PC-9 (cell line): ENCODE measurements at regions not wholly inside any gene's neighbourhood (a gene's known extent, or its start where the extent isn't known, plus 50 kb on each side); places are given as distances from the start of the nearest gene placed in this dataset.

Source experiments
- EZH2 ChIP-seq: fragments of 200-600 bp; sonication (generic); IDR thresholded peaks from 2 replicates; pipeline ENCODE4 v1.8.0; 2017; ENCODE audit warnings: antibody characterized with exemption, low read depth
- TF ChIP-seq, protein P1 (sequence below): fragments of 200-600 bp; sonication (generic); conservative IDR thresholded peaks from 2 replicates; pipeline ENCODE4 v1.6.1; 2017; ENCODE audit warnings: mixed run types, antibody characterized with exemption, mild to moderate bottlenecking, moderate library complexity

DNA sequence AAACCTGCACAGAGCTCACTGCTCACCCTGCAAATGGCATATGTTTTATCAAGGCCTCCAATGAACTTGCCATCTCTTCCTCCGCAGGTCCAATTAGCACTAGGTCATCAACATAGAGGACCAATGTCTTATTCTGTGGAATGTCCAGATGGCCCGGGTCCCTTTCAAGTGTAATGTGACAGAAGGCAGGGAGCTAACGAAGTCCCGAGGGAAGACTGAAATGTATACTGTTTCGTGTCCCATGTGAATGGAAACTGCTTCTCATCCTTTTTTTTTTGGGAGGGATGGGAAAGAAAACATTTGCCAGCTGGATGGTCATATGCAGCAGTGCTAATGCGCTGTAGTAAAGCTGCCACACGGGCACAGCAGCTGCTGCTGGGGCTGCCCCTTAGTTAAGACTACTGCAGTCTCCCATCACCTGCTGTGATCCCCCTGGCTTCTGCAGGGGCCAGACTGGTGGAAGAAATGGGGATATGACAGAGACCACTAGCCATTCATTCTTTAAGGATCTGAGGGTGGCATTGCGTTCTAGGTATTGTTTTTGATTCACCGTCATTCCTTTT lies 61.7 kb upstream of the CCNY start:
- TF ChIP-seq, protein P1, sequence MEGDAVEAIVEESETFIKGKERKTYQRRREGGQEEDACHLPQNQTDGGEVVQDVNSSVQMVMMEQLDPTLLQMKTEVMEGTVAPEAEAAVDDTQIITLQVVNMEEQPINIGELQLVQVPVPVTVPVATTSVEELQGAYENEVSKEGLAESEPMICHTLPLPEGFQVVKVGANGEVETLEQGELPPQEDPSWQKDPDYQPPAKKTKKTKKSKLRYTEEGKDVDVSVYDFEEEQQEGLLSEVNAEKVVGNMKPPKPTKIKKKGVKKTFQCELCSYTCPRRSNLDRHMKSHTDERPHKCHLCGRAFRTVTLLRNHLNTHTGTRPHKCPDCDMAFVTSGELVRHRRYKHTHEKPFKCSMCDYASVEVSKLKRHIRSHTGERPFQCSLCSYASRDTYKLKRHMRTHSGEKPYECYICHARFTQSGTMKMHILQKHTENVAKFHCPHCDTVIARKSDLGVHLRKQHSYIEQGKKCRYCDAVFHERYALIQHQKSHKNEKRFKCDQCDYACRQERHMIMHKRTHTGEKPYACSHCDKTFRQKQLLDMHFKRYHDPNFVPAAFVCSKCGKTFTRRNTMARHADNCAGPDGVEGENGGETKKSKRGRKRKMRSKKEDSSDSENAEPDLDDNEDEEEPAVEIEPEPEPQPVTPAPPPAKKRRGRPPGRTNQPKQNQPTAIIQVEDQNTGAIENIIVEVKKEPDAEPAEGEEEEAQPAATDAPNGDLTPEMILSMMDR, result no peak
- no peak for TF ChIP-seq EZH2
